ENCODE measurements at regions not wholly inside any gene's neighbourhood (a gene's known extent, or its start where the extent isn't known, plus 50 kb on each side); places are given as distances from the start of the nearest gene placed in this dataset.

- no peaks in the 10 kb centered on the region for H3K9me3 ChIP-seq
- H3K4me1 ChIP-seq (ENCODE audit: control insufficient read depth in 1 of 2, insufficient read depth in 2 of 2, low read depth in 1 of 2, low read length in 1 of 2): no peaks in the 10 kb centered on the region
- no peak overlapping the region for H3K27ac ChIP-seq (ENCODE audit: low read depth in 2 of 2, low read length in 1 of 2)
- H3K4me2 ChIP-seq: no peak overlapping the region
- no peaks in the 10 kb centered on the region for H3K79me2 ChIP-seq (ENCODE audit: insufficient read depth)
- H3K36me3 ChIP-seq (replicated peaks in 1 of 2; ENCODE audit: control insufficient read depth in 1 of 2, insufficient read depth in 2 of 2, low read length in 1 of 2): no peaks in the 10 kb centered on the region
- H3K4me3 ChIP-seq (ENCODE audit: low read depth in 2 of 2, low read length in 1 of 2): no peak overlapping the region
- no peak for DNase-seq
- ChIA-PET CTCF (no interaction called here), POLR2A (no interaction called here)
- WGBS (ENCODE audit: low lambda C conversion rate): 100% methylated on average over 1 of the region's 1 CpG
- H2AFZ ChIP-seq (ENCODE audit: low read depth): no peak overlapping the region
- H3K9me2 ChIP-seq: no peaks in the 10 kb centered on the region; the same call in 1 of the 2 replicates
- no peaks in the 10 kb centered on the region for H4K20me1 ChIP-seq (ENCODE audit: insufficient read depth)
- TF ChIP-seq USF1 (IDR thresholded peaks at IDR 0.05; ENCODE audit: borderline replicate concordance, low read depth): no peak
- TF ChIP-seq SIN3A (IDR thresholded peaks at IDR 0.05; ENCODE audit: borderline replicate concordance, low read depth, low read length): no peak
- TF ChIP-seq, protein P1, sequence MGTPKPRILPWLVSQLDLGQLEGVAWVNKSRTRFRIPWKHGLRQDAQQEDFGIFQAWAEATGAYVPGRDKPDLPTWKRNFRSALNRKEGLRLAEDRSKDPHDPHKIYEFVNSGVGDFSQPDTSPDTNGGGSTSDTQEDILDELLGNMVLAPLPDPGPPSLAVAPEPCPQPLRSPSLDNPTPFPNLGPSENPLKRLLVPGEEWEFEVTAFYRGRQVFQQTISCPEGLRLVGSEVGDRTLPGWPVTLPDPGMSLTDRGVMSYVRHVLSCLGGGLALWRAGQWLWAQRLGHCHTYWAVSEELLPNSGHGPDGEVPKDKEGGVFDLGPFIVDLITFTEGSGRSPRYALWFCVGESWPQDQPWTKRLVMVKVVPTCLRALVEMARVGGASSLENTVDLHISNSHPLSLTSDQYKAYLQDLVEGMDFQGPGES (IDR thresholded peaks at IDR 0.05; ENCODE audit: low read depth, low read length): no peak
- TF ChIP-seq, protein P2, sequence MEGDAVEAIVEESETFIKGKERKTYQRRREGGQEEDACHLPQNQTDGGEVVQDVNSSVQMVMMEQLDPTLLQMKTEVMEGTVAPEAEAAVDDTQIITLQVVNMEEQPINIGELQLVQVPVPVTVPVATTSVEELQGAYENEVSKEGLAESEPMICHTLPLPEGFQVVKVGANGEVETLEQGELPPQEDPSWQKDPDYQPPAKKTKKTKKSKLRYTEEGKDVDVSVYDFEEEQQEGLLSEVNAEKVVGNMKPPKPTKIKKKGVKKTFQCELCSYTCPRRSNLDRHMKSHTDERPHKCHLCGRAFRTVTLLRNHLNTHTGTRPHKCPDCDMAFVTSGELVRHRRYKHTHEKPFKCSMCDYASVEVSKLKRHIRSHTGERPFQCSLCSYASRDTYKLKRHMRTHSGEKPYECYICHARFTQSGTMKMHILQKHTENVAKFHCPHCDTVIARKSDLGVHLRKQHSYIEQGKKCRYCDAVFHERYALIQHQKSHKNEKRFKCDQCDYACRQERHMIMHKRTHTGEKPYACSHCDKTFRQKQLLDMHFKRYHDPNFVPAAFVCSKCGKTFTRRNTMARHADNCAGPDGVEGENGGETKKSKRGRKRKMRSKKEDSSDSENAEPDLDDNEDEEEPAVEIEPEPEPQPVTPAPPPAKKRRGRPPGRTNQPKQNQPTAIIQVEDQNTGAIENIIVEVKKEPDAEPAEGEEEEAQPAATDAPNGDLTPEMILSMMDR (IDR thresholded peaks at IDR 0.05): no peak
- TF ChIP-seq TAF1 (IDR thresholded peaks at IDR 0.05; ENCODE audit: borderline replicate concordance, low read depth, low read length): no peak
- TF ChIP-seq MEF2A (IDR thresholded peaks at IDR 0.05; ENCODE audit: borderline replicate concordance, low read depth): no peak
- TF ChIP-seq FOXJ3 (CRISPR knock-in tag; IDR thresholded peaks at IDR 0.05): no peak
- TF ChIP-seq CHD2 (IDR thresholded peaks at IDR 0.05; ENCODE audit: low read length, partially characterized antibody): no peak
- TF ChIP-seq ELF1 (IDR thresholded peaks at IDR 0.05): no peak
- no peak for TF ChIP-seq USF2 (IDR thresholded peaks at IDR 0.05; ENCODE audit: borderline replicate concordance, low read depth, low read length)
- TF ChIP-seq RXRA (IDR thresholded peaks at IDR 0.05; ENCODE audit: borderline replicate concordance, low read depth): no peak
- TF ChIP-seq GATA2 (CRISPR knock-in tag; IDR thresholded peaks at IDR 0.05): no peak
- TF ChIP-seq YY1 (IDR thresholded peaks at IDR 0.05; ENCODE audit: low read depth): no peak
- TF ChIP-seq JUND (IDR thresholded peaks at IDR 0.05): no peak
- TF ChIP-seq, protein P3, sequence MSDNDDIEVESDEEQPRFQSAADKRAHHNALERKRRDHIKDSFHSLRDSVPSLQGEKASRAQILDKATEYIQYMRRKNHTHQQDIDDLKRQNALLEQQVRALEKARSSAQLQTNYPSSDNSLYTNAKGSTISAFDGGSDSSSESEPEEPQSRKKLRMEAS (IDR thresholded peaks at IDR 0.05; ENCODE audit: low read depth): no peak
- no peak for TF ChIP-seq REST (IDR thresholded peaks at IDR 0.05; ENCODE audit: low read depth, low read length)
- no peak for TF ChIP-seq RCOR1 (IDR thresholded peaks at IDR 0.05; ENCODE audit: low read length)
- TF ChIP-seq RAD21 (IDR thresholded peaks at IDR 0.05; ENCODE audit: low read length): no peak
- TF ChIP-seq FOSL2 (IDR thresholded peaks at IDR 0.05; ENCODE audit: borderline replicate concordance, low read depth): no peak
- TF ChIP-seq ZBTB33 (IDR thresholded peaks at IDR 0.05; ENCODE audit: borderline replicate concordance, low read depth): no peak
- no peaks in the 10 kb centered on the region for H3F3A ChIP-seq (replicated peaks; ENCODE audit: insufficient read depth)
- no peaks in the 10 kb centered on the region for H3K27me3 ChIP-seq (ENCODE audit: insufficient read depth)
- no peak overlapping the region for H3K9ac ChIP-seq
Measured at GRCh38 chr5:57569601-57570000, 87.0 kb upstream of the ACTBL2 start.
